PC-9 (cell line): ENCODE measurements at regions not wholly inside any gene's neighbourhood (a gene's known extent, or its start where the extent isn't known, plus 50 kb on each side); places are given as distances from the start of the nearest gene placed in this dataset.

ENCODE experiments used
- BruUV-seq: library from RNA; stranded (reverse); fragments of 400-500 nt; replicated peaks from 2 replicates; lab custom pipeline; 2021; lab: Mats Ljungman, UMichigan
- CTCF ChIA-PET: fragments of 300-600 bp; sonication (Branson Sonifier 250); formaldehyde crosslinking; loops from one replicate; lab custom pipeline; 2022; ENCODE audit warnings: antibody characterized with exemption; lab: Charles Lee
- POLR2A ChIA-PET: fragments of 300-600 bp; sonication (Branson Sonifier 250); formaldehyde crosslinking; loops from one replicate; lab custom pipeline; 2022; ENCODE audit warnings: antibody characterized with exemption; ENCODE audit not compliant: unreplicated experiment; lab: Charles Lee
- DNase-seq, 2 experiments: peaks; one replicate each; pipeline versions ENCODE4 v3.0.0 to v3.0.0-alpha.2; 2015 to 2022; ENCODE audit warnings: mixed read lengths in 1 of 2
- H2AFZ ChIP-seq: fragments of 200-600 bp; sonication (generic); 2 replicates; pipeline ENCODE4 v1.8.1; 2017; ENCODE audit warnings: antibody characterized with exemption
- H3F3A ChIP-seq: fragments of 200-600 bp; sonication (generic); 2 replicates; pipeline ENCODE4 v1.8.1; 2017; ENCODE audit warnings: antibody characterized with exemption, mild to moderate bottlenecking, low read depth; ENCODE audit not compliant: insufficient read depth
- H3K27ac ChIP-seq: fragments of 200-600 bp; sonication (generic); 2 replicates; pipeline ENCODE4 v1.6.1; 2016; ENCODE audit warnings: mixed run types
- H3K27me3 ChIP-seq: fragments of 200-600 bp; sonication (generic); 2 replicates; pipeline ENCODE4 v1.6.1; 2016; ENCODE audit warnings: low read depth, mixed run types; ENCODE audit not compliant: insufficient read depth
- H3K36me3 ChIP-seq: fragments of 200-600 bp; sonication (generic); 2 replicates; pipeline ENCODE4 v1.6.1; 2016; ENCODE audit warnings: low read depth, mixed run types
- H3K4me1 ChIP-seq: fragments of 200-600 bp; sonication (generic); replicated peaks from 2 replicates; pipeline ENCODE4 v1.6.1; 2016; ENCODE audit warnings: mixed run types; ENCODE audit not compliant: insufficient read depth
- H3K4me2 ChIP-seq: fragments of 200-600 bp; sonication (generic); 2 replicates; pipeline ENCODE4 v1.6.1; 2017; ENCODE audit warnings: mixed run types
- H3K4me3 ChIP-seq: fragments of 200-600 bp; sonication (generic); 2 replicates; pipeline ENCODE4 v1.6.1; 2016; ENCODE audit warnings: mixed run types
- H3K79me2 ChIP-seq: fragments of 200-600 bp; sonication (generic); 2 replicates; pipeline ENCODE4 v1.6.1; 2017; ENCODE audit warnings: low read depth, mixed run types
- H3K9me2 ChIP-seq: fragments of 200-600 bp; sonication (generic); 2 replicates; pipeline ENCODE4 v1.8.1; 2017; ENCODE audit warnings: mild to moderate bottlenecking; ENCODE audit not compliant: insufficient read depth
- H3K9me3 ChIP-seq: fragments of 200-600 bp; sonication (generic); 2 replicates; pipeline ENCODE4 v1.8.1; 2016; ENCODE audit warnings: low read depth; ENCODE audit not compliant: insufficient read depth
- H4K20me1 ChIP-seq: fragments of 200-600 bp; sonication (generic); 2 replicates; pipeline ENCODE4 v1.8.1; 2017; ENCODE audit not compliant: insufficient read depth
- EZH2 ChIP-seq: fragments of 200-600 bp; sonication (generic); IDR thresholded peaks from 2 replicates; pipeline ENCODE4 v1.8.0; 2017; ENCODE audit warnings: antibody characterized with exemption, low read depth
- intact Hi-C: fragments of 100-400 bp; cut with micrococcal nuclease; formaldehyde crosslinking; loops from one replicate; pipeline ENCODE4 v1.10.0; 2022; ENCODE audit not compliant: unreplicated experiment
- TF ChIP-seq, protein P1 (sequence below): fragments of 200-600 bp; sonication (generic); conservative IDR thresholded peaks from 2 replicates; pipeline ENCODE4 v1.6.1; 2017; ENCODE audit warnings: mixed run types, antibody characterized with exemption, mild to moderate bottlenecking, moderate library complexity

DNA sequence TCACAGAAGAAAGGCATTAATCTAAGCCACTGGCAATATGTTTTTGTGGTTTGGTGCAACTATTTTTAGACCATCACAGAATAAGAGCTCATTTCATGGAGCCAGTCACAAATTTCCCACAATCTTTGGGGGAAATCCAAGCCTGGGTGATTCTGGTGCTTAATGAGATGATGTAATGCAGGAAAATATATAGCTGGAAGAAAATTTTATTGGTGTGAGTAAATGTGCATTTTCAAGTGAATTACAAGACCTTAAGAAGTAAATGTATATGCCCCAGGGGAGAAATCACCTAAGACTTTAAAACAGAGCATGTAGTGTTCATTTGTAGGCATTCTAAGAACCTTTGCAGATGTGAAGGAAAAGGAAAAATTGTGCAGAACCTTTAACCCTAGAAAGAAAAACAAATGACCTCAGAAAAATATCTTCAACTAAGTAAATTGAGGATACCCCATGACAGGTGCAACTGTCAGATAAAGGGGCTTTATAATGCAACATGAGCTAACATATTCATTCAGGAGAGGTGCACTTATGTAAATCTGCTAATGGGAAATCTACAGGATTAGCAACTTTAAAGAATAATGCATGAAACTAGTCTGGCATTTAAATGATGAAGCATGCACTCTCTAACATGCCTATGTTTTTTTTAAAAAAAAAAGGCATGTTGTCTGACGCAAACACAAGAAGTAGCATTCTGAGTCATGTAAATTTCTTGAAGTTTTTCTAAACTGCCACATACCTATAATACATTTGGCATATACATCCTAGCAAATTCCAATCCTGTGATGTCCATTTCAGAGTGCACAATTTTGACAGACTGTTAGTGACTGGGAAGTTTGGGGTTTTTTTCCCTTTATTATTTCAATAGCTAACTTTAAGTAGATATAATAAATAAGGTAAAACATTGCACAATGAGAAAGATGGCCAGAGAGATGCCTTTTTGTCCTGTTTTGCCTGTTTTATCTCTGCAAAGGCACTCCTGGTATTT, 105.1 kb downstream of the MEX3B start:
- intact Hi-C loops: no loop called here
- H3K79me2 ChIP-seq: no peaks in the 10 kb centered on the region
- no peak overlapping the region for H3K4me3 ChIP-seq
- no TSS peak for BruUV-seq
- no peaks in the 10 kb centered on the region for H3K4me1 ChIP-seq
- no peak overlapping the region for H3K4me2 ChIP-seq
- H4K20me1 ChIP-seq: no peaks in the 10 kb centered on the region
- TF ChIP-seq, protein P1, sequence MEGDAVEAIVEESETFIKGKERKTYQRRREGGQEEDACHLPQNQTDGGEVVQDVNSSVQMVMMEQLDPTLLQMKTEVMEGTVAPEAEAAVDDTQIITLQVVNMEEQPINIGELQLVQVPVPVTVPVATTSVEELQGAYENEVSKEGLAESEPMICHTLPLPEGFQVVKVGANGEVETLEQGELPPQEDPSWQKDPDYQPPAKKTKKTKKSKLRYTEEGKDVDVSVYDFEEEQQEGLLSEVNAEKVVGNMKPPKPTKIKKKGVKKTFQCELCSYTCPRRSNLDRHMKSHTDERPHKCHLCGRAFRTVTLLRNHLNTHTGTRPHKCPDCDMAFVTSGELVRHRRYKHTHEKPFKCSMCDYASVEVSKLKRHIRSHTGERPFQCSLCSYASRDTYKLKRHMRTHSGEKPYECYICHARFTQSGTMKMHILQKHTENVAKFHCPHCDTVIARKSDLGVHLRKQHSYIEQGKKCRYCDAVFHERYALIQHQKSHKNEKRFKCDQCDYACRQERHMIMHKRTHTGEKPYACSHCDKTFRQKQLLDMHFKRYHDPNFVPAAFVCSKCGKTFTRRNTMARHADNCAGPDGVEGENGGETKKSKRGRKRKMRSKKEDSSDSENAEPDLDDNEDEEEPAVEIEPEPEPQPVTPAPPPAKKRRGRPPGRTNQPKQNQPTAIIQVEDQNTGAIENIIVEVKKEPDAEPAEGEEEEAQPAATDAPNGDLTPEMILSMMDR: no peak
- TF ChIP-seq EZH2: no peak
- no peaks in the 10 kb centered on the region for H3K36me3 ChIP-seq
- H2AFZ ChIP-seq: no peak overlapping the region
- H3K9me2 ChIP-seq: no peaks in the 10 kb centered on the region
- H3K27ac ChIP-seq: no peak overlapping the region
- CTCF ChIA-PET: no interaction called here
- 0 out of 2 replicates have a peak, but pooled peaks cover 4% of the 10 kb centered on the region for H3K9me3 ChIP-seq
- POLR2A ChIA-PET: no interaction called here
- peaks cover 7% of the 10 kb centered on the region; the same call in 1 of the 2 replicates for H3K27me3 ChIP-seq
- no peaks in the 10 kb centered on the region for H3F3A ChIP-seq
- DNase-seq: no peak

DNA sequence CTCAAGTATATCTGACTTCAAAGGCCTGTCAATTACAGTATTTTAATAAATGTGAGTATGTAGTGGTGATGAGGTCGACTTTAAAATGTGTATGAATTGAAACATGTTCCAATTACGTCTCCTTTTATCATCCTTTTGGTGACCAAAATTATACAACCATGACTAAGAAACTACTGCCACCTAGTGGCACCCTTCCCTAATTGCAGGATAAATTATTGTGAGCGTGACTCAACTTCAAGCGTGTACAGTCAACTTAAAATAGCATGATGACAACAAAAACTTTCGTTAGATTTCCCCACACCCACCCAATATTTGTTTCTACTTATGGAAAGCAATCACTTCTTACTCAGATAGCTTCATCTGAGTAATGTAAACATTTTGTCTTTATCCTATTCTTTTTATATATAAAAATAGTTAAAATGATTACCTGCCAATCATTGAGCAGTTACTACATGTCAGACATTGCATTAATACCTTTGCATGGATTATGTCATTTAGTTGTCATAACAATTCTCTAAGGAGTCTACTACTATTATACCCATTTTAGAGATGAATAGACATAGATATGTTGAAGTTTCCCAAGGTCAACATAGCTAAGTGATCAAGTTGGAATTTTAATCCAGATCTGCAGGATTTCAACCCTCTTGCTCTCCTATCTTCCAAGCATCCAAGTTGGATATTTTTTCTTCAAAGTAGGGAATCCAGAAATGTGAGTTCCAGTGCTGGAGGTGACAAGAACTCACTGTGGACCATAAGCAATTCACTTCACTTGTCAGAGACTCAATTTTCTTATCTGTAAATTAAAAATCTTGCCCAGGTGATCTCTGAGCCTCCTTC, 106.0 kb downstream of the MEX3B start:
- TF ChIP-seq, protein P1: peak; percentile 79
- no peak for TF ChIP-seq EZH2
- Histone ChIP-seq H3K79me2 (no peaks in the 10 kb centered on the region), H3K27ac (no peak overlapping the region), H3K4me2 (no peak overlapping the region), H2AFZ (no peak overlapping the region), H3K4me3 (no peak overlapping the region), H3K27me3 (peaks cover 7% of the 10 kb centered on the region; the same call in 1 of the 2 replicates), H3K9me2 (no peaks in the 10 kb centered on the region), H4K20me1 (no peaks in the 10 kb centered on the region), H3F3A (no peaks in the 10 kb centered on the region), H3K4me1 (no peaks in the 10 kb centered on the region), H3K36me3 (no peaks in the 10 kb centered on the region), H3K9me3 (0 out of 2 replicates have a peak, but pooled peaks cover 4% of the 10 kb centered on the region)
- intact Hi-C loops: no loop called here
- no peak for DNase-seq
- no TSS peak for BruUV-seq
- CTCF ChIA-PET: no interaction called here
- POLR2A ChIA-PET: no interaction called here

DNA sequence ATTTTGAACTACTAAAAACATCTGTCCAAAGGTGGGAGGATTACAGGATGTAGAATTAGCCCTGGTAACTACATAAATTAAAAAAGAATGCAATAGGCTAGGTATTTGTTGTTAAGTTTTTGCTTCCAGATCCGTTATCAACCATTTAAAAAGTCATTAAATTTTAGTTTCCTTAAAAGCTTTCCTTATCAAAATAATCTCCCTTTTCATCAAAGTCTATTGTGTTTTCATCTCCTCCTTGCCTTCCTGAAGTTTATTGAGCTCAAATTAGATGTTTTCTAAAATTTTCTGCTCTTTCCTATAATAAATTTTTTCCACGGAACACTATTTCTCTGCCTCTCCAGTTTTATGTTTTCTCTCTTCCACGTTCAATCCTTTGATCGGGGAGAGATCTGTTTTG, 108.6 kb downstream of the MEX3B start:
- H3F3A ChIP-seq: no peaks in the 10 kb centered on the region
- DNase-seq: no peak
- no peaks in the 10 kb centered on the region for H3K36me3 ChIP-seq
- no peaks in the 10 kb centered on the region for H3K4me1 ChIP-seq
- ChIA-PET POLR2A (no interaction called here), CTCF (no interaction called here)
- H4K20me1 ChIP-seq: no peaks in the 10 kb centered on the region
- H3K79me2 ChIP-seq: no peaks in the 10 kb centered on the region
- H2AFZ ChIP-seq: no peak overlapping the region
- no peak overlapping the region for H3K27ac ChIP-seq
- no TSS peak for BruUV-seq
- no peaks in the 10 kb centered on the region for H3K9me2 ChIP-seq
- H3K4me3 ChIP-seq: no peak overlapping the region
- intact Hi-C loops: no loop called here
- no peak overlapping the region for H3K4me2 ChIP-seq
- 0 out of 2 replicates have a peak, but pooled peaks cover 4% of the 10 kb centered on the region for H3K9me3 ChIP-seq
- H3K27me3 ChIP-seq: peaks cover 11% of the 10 kb centered on the region; the same call in 1 of the 2 replicates
- TF ChIP-seq, protein P1: no peak
- no peak for TF ChIP-seq EZH2
